ENCODE measurements at regions not wholly inside any gene's neighbourhood (a gene's known extent, or its start where the extent isn't known, plus 50 kb on each side); places are given as distances from the start of the nearest gene placed in this dataset.

- Histone ChIP-seq H3K4me3 (no peak overlapping the region), H3K27ac (no peak overlapping the region)
Observed at GRCh38 chr18:22606563-22607283, 189.0 kb upstream of the CTAGE1 start.

GRCh38 chr18:22607284-22607635 is 189.5 kb upstream of the CTAGE1 start:
- H3K27ac ChIP-seq: no peak overlapping the region

GRCh38 chr18:22608847-22609246 is 191.1 kb upstream of the CTAGE1 start:
- Histone ChIP-seq H3K4me3 (no peak overlapping the region), H3K27ac (no peak overlapping the region)

More at GRCh38 chr18:22607284-22607635, 189.5 kb upstream of the CTAGE1 start:
- no peak overlapping the region for H3K4me3 ChIP-seq

DNA sequence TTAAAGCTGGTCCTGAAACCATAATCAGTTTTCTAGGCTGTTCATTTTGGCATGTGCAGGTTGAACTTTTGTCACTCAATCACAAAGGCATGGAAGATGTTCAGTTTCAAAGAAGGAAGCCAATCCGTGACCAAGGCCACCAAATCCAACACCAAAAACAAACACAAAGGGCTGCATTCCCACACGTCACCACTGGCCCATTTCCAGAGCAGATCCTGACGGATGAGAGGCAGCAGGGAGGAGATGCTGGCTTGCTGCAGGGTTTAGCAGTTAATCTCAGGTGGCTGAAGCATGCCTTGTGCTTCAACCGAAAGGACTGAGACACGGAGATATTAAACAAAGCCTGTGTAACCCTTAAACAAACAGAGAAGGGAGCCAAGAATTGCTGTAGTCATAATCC is 191.9 kb upstream of the CTAGE1 start:
- Histone ChIP-seq H3K27ac (no peak overlapping the region), H3K4me3 (no peak overlapping the region)

- no peak overlapping the region for H3K4me3 ChIP-seq
Observed at GRCh38 chr18:22613058-22613690, 195.5 kb upstream of the CTAGE1 start.

DNA sequence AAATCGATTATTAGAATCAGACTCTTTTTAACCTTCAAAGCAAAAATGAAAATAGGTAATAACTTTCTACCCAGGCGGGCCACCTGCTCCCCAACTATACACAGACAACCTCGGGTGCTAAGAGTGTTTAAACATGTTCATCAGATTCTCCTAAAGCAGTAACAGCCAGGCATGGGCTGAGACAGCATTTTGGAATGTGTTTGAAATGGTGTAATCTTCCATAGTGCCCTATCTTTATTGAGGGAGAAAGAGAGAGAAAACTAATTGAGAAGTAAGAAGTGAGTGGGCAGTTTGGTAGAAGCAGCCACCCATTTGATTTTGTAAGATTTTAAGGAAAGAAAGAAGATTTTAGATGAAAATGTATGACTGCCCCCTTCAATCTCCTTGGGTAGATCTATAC is 196.1 kb upstream of the CTAGE1 start:
- Histone ChIP-seq H3K4me3 (no peak overlapping the region), H3K27ac (no peak overlapping the region)

More at GRCh38 chr18:22613058-22613690, 195.5 kb upstream of the CTAGE1 start:
- no peak overlapping the region for H3K27ac ChIP-seq

GRCh38 chr18:22623513-22623912 is 205.8 kb upstream of the CTAGE1 start:
- Histone ChIP-seq H3K27ac (no peak overlapping the region), H3K4me3 (no peak overlapping the region)

GRCh38 chr18:22624176-22624575 is 206.5 kb upstream of the CTAGE1 start:
- Histone ChIP-seq H3K27ac (no peak overlapping the region), H3K4me3 (no peak overlapping the region)

GRCh38 chr18:22625406-22625805 is 207.7 kb upstream of the CTAGE1 start:
- Histone ChIP-seq H3K27ac (no peak overlapping the region), H3K4me3 (no peak overlapping the region)

GRCh38 chr18:22626771-22627170 is 209.1 kb upstream of the CTAGE1 start:
- Histone ChIP-seq H3K27ac (no peak overlapping the region), H3K4me3 (no peak overlapping the region)

GRCh38 chr18:22627506-22627905 is 209.8 kb upstream of the CTAGE1 start:
- H3K4me3 ChIP-seq: no peak overlapping the region
- no peak overlapping the region for H3K27ac ChIP-seq

- Histone ChIP-seq H3K27ac (no peak overlapping the region), H3K4me3 (no peak overlapping the region)
Observed at GRCh38 chr18:22628795-22629510, 211.2 kb upstream of the CTAGE1 start.

DNA sequence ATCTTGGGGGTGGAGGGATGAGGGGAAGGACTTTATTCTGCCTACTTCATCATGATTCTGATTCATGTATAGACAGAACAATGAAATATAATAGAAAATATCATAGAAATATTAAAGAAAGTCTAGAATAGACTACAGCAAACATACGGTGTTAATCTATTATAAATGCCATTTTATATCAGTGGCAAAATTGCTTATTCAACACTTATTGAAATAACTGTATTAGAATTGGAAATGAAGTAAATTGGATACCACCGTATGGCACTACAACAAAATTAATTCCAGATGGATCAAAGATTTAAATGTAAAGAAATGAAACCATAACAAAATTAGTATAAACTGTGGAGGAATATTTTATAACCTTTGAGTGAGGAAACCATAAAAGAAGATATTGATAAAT is 213.3 kb upstream of the CTAGE1 start:
- Histone ChIP-seq H3K27ac (no peak overlapping the region), H3K4me3 (no peak overlapping the region)

DNA sequence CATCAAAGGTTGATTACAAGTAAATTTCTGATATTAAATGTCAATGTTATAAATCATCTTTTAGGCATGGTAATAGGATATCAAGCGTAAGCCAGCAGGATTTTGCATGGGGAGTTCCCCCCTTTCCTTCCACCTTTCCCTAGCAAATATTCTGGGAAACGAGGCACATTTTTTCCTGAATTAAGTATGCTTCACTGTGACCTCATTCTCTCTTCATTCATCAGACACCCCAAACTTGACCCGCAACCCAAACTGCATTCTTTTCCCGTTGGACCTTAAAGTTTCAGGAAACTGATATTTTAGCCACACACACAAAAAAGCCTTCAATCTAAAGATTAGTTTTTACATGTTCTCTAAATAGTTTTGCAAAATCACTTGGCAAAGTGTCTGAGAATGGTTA is 214.5 kb upstream of the CTAGE1 start:
- Histone ChIP-seq H3K4me3 (no peak overlapping the region), H3K27ac (no peak overlapping the region)

DNA sequence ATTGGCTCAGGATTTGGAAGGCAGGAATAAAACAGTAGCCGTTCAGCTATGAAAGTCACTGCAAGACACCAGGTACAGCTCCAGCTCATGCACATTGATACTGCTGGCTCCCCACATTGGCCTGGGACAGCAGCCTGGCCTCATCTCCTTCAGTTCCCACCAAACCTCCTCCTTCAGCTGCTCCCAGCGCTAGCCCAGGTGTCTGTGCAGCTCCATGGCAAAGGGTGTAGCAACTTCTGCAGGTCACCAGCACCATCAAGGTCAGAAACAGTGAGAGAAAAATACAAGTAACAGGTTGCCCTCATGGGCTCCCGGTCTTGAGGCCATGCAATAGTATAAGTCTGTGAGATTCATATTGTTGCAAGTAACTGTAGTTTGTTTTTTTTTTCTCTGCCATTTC is 216.7 kb upstream of the CTAGE1 start:
- no peak overlapping the region for H3K4me3 ChIP-seq
- no peak overlapping the region for H3K27ac ChIP-seq

DNA sequence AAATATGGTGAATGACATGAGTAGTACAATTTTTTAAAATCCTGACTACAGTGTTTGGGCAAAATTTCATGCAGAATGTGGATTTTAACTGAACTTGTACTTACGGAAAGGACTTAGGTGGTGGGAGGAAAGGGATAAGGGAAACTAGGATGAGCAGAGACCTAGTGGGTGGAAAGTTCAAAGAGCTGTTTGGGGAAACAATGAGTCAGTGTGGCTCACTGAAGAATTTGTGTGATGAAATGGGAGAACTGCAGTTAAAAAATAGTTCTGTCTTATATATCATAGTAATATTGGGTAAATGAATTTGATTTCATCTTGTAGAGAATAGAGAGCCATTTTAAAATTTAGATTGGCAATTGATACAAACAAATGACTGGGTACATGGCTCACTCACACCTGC is 220.1 kb upstream of the CTAGE1 start:
- no peak overlapping the region for H3K4me3 ChIP-seq
- no peak overlapping the region for H3K27ac ChIP-seq

DNA sequence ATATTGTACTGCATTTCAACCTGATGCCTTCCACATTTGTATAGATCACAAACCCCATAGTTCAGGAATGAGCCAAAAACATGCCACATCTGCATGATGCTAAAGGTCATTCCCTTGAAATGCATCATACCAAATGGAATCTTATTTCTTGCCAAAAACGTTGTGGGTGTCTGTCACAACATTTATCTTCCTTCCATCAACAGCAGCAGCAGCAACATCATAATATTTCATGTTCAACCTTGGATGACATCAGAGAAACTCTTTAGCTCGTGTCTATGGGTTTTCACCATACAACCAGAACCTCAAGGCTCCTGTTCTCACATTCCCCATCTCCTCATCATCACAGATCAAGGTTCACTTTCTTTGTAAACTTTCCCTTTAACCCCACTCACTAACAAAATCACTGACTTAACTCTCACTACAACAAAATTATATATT is 221.3 kb upstream of the CTAGE1 start:
- H3K27ac ChIP-seq: no peak overlapping the region

DNA sequence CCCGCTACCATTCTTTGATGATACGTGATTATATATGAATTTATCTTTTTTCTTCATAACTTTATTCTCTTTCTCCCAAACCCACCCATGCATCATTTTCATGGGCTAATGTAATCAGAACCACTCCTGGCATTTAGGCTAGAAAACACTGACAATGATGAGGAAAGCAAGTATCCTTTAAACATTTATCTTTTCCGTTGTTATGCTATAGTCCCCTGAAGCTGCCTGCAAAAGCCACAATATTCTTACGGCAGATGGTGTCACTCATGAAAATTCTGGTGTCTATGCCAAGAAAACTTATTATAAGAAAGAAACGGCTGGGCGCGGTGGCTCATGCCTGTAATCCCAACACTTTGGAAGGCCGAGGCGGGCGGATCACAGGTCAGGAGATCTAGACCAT is 221.8 kb upstream of the CTAGE1 start:
- H3K27ac ChIP-seq: no peak overlapping the region

More for the DNA sequence above, 221.3 kb upstream of the CTAGE1 start:
- no peak overlapping the region for H3K4me3 ChIP-seq

DNA sequence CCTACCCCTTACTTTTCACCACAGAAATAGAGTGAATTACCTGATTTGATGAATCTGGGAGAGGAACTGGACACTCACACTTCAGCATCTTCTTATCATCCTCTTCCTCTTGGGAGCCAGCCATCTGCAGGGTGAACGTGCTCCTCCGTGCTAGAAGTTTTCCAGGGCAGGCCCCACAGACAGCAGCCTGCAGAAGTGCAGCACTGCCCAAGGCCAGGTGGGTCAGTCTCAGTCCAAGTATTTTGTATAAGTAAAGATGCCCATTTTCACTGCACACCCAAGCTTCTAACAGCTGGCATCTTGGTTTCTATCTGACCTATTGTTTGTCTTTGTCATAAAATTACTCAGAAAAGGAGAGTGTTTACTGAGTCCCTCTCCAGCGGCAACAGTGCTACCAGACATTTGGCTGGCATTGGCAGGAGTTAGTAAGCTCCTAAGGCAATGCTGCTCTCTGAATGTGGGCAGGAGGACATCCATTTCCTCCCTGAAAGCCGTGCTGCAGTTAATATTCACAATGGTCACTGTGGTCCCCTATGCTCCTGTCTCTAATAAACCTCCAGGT is 222.6 kb upstream of the CTAGE1 start:
- H3K4me3 ChIP-seq: no peak overlapping the region
- H3K27ac ChIP-seq: no peak overlapping the region

More for the DNA sequence above, 221.8 kb upstream of the CTAGE1 start:
- no peak overlapping the region for H3K4me3 ChIP-seq

DNA sequence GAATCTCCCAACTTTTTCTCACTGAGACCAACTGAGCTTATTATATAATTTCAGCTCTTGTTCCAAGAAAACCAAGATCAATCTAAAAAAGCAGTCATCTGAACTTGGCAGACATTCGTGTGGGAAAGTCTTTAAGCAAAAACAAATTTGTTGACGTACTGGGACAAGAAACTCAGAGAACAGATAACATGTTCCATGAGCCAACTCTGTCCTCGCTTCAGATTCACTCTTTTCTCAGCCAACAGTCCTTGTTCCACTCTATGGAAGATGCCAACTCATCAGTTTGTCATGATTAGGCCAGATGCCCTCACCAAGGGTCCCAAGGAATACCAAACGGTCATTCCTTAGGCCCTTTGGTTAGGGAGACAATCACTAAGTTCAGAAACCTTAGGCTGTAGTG is 224.2 kb upstream of the CTAGE1 start:
- H3K4me3 ChIP-seq: no peak overlapping the region
- H3K27ac ChIP-seq: no peak overlapping the region

DNA sequence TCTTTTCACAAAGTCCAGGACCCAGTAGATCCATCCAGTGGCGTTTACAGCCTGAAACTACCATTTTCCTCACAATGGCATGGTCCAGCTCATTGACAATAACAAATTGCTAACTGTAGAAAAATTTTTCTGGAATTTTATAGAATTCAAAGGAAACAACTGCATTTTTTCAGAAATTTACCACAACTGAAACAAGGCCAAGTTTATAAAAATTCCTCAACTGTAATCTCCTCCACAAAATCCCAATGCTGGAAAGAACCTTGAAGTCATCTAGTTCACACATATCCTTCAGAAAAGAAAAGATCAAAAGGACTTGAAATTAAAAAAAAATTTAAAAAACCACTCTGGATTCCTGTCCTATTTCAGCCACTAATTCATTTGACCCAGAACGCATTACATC is 226.0 kb upstream of the CTAGE1 start:
- H3K27ac ChIP-seq: no peak overlapping the region
- H3K4me3 ChIP-seq: no peak overlapping the region

Measured in skin epidermis (tissue), 12 donors.